Neural cell (in vitro differentiated cells): ENCODE measurements at regions not wholly inside any gene's neighbourhood (a gene's known extent, or its start where the extent isn't known, plus 50 kb on each side); places are given as distances from the start of the nearest gene placed in this dataset.

Experiments used
- H2AFZ ChIP-seq: fragments of 200-600, 300-800 bp; sonication (generic), shearing (Covaris generic); 2 replicates; pipeline ENCODE4 v1.6.0; 2014; ENCODE audit warnings: low read depth, mild to moderate bottlenecking, antibody characterized with exemption, low read length, moderate library complexity
- H3F3A ChIP-seq: fragments of 200-600 bp; shearing (Covaris generic); 2 replicates; pipeline ENCODE4 v1.6.1; 2016; ENCODE audit warnings: mild to moderate bottlenecking, moderate library complexity, mixed read lengths, antibody characterized with exemption, low read length; ENCODE audit not compliant: insufficient read depth, poor library complexity, severe bottlenecking
- H3K27ac ChIP-seq: fragments of 200-600, 300-800 bp; sonication (generic), shearing (Covaris generic); 2 replicates; pipeline ENCODE4 v1.5.1; 2014; ENCODE audit warnings: mild to moderate bottlenecking, low read length, moderate library complexity
- H3K27me3 ChIP-seq: fragments of 300-800, 200-600 bp; sonication (generic), shearing (Covaris generic); 2 replicates; pipeline ENCODE4 v1.6.0; 2014; ENCODE audit warnings: mild to moderate bottlenecking, low read depth, low read length, moderate library complexity; ENCODE audit not compliant: insufficient read depth
- H3K36me3 ChIP-seq: fragments of 300-800, 200-600 bp; sonication (generic), shearing (Covaris generic); 2 replicates; pipeline ENCODE4 v1.5.1; 2014; ENCODE audit warnings: mild to moderate bottlenecking, antibody characterized with exemption, low read length, moderate library complexity; ENCODE audit not compliant: insufficient read depth
- H3K4me2 ChIP-seq: fragments of 300-800, 200-600 bp; sonication (generic), shearing (Covaris generic); 2 replicates; pipeline ENCODE4 v1.6.0; 2014; ENCODE audit warnings: mild to moderate bottlenecking, low read length
- H3K4me3 ChIP-seq: fragments of 300-800, 200-600 bp; sonication (generic), shearing (Covaris generic); 2 replicates; pipeline ENCODE4 v1.5.1; 2014; ENCODE audit warnings: mild to moderate bottlenecking, low read length, moderate library complexity
- H3K79me2 ChIP-seq: fragments of 200-600 bp; shearing (Covaris generic); replicated peaks from 2 replicates; pipeline ENCODE4 v1.6.0; 2014; ENCODE audit warnings: mild to moderate bottlenecking, low read length, moderate library complexity; ENCODE audit not compliant: insufficient read depth
- H3K9ac ChIP-seq: fragments of 300-800, 200-600 bp; sonication (generic), shearing (Covaris generic); 2 replicates; pipeline ENCODE4 v1.6.1; 2016; ENCODE audit warnings: mild to moderate bottlenecking, low read length, mixed read lengths
- H3K9me2 ChIP-seq: fragments of 200-600 bp; shearing (Covaris generic); 2 replicates; pipeline ENCODE4 v1.6.1; 2016; ENCODE audit warnings: mild to moderate bottlenecking, low read length, mixed read lengths; ENCODE audit not compliant: insufficient read depth
- H3K9me3 ChIP-seq: fragments of 200-600, 300-800 bp; sonication (generic), shearing (Covaris generic); 2 replicates; pipeline ENCODE4 v1.6.1; 2016; ENCODE audit warnings: mild to moderate bottlenecking, mixed run types, low read length, moderate library complexity, mixed read lengths
- H4K20me1 ChIP-seq: fragments of 200-600 bp; shearing (Covaris generic); 2 replicates; pipeline ENCODE4 v1.6.1; 2016; ENCODE audit warnings: mild to moderate bottlenecking, mixed run types; ENCODE audit not compliant: insufficient read depth
- EP300 ChIP-seq: fragments of 450-650 bp; conservative IDR thresholded peaks from 2 replicates; pipeline ENCODE4 v1.6.1; 2014; ENCODE audit warnings: antibody characterized with exemption, mild to moderate bottlenecking, moderate library complexity; ENCODE audit not compliant: poor library complexity, severe bottlenecking
- EZH2 ChIP-seq: fragments of 200-600, 300-800 bp; shearing (Covaris generic), sonication (generic); IDR thresholded peaks from 2 replicates; pipeline ENCODE4 v1.6.1; 2014; ENCODE audit warnings: antibody characterized with exemption, low read length, borderline replicate concordance, mild to moderate bottlenecking; ENCODE audit not compliant: insufficient read depth, poor library complexity, severe bottlenecking
- MXI1 ChIP-seq: fragments of 450-650 bp; conservative IDR thresholded peaks from 2 replicates; pipeline ENCODE4 v1.6.1; 2014; ENCODE audit warnings: antibody characterized with exemption, mild to moderate bottlenecking; ENCODE audit not compliant: poor library complexity, severe bottlenecking
- POLR2AphosphoS5 ChIP-seq: IDR thresholded peaks from 2 replicates; pipeline ENCODE4 v1.6.1; 2012
- RAD21 ChIP-seq: fragments of 450-650 bp; conservative IDR thresholded peaks from 2 replicates; pipeline ENCODE4 v1.6.1; 2014; ENCODE audit warnings: antibody characterized with exemption, mild to moderate bottlenecking, moderate library complexity
- SMC3 ChIP-seq: fragments of 450-650 bp; conservative IDR thresholded peaks from 2 replicates; pipeline ENCODE4 v1.6.1; 2014; ENCODE audit warnings: antibody characterized with exemption, mild to moderate bottlenecking, moderate library complexity; ENCODE audit not compliant: poor library complexity
- TAF1 ChIP-seq: IDR thresholded peaks from 2 replicates; pipeline ENCODE4 v1.6.1; 2012; ENCODE audit warnings: low read depth
- TF ChIP-seq, protein P1 (sequence below): fragments of 450-650 bp; IDR thresholded peaks from 2 replicates; pipeline ENCODE4 v1.5.1; 2014; ENCODE audit warnings: antibody characterized with exemption, mild to moderate bottlenecking, moderate library complexity; ENCODE audit not compliant: poor library complexity, severe bottlenecking
- TF ChIP-seq, protein P2 (sequence below): IDR thresholded peaks from 2 replicates; pipeline ENCODE4 v1.6.1; 2012; ENCODE audit warnings: borderline replicate concordance

DNA sequence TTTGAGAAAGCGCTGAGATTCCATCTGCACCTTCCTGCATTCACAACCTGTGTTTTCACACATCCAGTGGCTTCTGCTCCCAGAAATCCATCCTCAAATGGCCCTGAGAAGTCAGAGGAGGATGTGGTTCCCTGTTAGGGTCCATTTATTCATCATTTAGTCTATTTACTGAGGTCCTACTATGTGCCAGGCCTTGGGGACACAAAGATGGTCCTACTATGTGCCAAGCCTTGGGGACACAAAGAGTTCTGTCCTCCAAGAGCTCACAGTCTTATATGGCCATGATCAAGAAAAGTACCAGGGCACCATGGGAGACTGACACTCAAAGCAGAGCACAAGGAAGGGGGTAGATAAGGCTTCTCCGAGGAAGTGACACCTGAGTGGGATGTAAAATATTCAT lies 147.1 kb upstream of the ATP1B1 start:
- no peaks in the 10 kb centered on the region for H4K20me1 ChIP-seq
- H3F3A ChIP-seq, result no peaks in the 10 kb centered on the region
- no peak overlapping the region for H2AFZ ChIP-seq
- H3K9me2 ChIP-seq, result no peaks in the 10 kb centered on the region
- no peaks in the 10 kb centered on the region for H3K36me3 ChIP-seq
- H3K9ac ChIP-seq, result no peak overlapping the region
- no peak overlapping the region for H3K4me2 ChIP-seq
- TF ChIP-seq SMC3, result no peak
- TF ChIP-seq MXI1, result no peak
- TF ChIP-seq EP300, result no peak
- TF ChIP-seq RAD21, result no peak
- TF ChIP-seq, protein P1, sequence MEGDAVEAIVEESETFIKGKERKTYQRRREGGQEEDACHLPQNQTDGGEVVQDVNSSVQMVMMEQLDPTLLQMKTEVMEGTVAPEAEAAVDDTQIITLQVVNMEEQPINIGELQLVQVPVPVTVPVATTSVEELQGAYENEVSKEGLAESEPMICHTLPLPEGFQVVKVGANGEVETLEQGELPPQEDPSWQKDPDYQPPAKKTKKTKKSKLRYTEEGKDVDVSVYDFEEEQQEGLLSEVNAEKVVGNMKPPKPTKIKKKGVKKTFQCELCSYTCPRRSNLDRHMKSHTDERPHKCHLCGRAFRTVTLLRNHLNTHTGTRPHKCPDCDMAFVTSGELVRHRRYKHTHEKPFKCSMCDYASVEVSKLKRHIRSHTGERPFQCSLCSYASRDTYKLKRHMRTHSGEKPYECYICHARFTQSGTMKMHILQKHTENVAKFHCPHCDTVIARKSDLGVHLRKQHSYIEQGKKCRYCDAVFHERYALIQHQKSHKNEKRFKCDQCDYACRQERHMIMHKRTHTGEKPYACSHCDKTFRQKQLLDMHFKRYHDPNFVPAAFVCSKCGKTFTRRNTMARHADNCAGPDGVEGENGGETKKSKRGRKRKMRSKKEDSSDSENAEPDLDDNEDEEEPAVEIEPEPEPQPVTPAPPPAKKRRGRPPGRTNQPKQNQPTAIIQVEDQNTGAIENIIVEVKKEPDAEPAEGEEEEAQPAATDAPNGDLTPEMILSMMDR, result no peak
- TF ChIP-seq TAF1, result no peak
- TF ChIP-seq, protein P2, sequence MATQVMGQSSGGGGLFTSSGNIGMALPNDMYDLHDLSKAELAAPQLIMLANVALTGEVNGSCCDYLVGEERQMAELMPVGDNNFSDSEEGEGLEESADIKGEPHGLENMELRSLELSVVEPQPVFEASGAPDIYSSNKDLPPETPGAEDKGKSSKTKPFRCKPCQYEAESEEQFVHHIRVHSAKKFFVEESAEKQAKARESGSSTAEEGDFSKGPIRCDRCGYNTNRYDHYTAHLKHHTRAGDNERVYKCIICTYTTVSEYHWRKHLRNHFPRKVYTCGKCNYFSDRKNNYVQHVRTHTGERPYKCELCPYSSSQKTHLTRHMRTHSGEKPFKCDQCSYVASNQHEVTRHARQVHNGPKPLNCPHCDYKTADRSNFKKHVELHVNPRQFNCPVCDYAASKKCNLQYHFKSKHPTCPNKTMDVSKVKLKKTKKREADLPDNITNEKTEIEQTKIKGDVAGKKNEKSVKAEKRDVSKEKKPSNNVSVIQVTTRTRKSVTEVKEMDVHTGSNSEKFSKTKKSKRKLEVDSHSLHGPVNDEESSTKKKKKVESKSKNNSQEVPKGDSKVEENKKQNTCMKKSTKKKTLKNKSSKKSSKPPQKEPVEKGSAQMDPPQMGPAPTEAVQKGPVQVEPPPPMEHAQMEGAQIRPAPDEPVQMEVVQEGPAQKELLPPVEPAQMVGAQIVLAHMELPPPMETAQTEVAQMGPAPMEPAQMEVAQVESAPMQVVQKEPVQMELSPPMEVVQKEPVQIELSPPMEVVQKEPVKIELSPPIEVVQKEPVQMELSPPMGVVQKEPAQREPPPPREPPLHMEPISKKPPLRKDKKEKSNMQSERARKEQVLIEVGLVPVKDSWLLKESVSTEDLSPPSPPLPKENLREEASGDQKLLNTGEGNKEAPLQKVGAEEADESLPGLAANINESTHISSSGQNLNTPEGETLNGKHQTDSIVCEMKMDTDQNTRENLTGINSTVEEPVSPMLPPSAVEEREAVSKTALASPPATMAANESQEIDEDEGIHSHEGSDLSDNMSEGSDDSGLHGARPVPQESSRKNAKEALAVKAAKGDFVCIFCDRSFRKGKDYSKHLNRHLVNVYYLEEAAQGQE, result no peak
- TF ChIP-seq EZH2, result no peak
- no peak for TF ChIP-seq POLR2AphosphoS5
- H3K4me3 ChIP-seq, result no peak overlapping the region
- no peaks in the 10 kb centered on the region for H3K27me3 ChIP-seq
- H3K9me3 ChIP-seq, result no peaks in the 10 kb centered on the region
- H3K79me2 ChIP-seq, result no peaks in the 10 kb centered on the region
- H3K27ac ChIP-seq, result no peak overlapping the region

DNA sequence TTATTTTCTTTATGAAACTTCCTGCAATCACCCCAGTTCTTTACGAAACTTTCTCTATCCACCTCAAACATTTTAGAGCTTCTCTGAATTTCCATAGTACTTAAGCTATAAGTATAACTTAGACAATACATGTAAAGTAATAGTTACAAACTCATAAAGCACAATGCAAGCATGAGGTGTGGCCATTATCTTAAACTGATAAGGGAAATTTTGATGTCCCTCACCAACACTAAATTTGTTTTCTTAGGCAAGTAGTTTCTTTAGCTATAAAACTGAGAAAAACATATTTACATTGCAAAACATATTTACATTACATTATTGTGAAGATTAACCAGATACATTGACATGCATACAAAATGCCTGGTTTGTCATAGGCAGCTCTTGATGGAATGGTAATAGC lies 146.4 kb upstream of the ATP1B1 start:
- Histone ChIP-seq H3K79me2 (no peaks in the 10 kb centered on the region), H3F3A (no peaks in the 10 kb centered on the region), H3K9ac (no peak overlapping the region), H3K27ac (no peak overlapping the region), H3K4me3 (no peak overlapping the region), H3K9me2 (no peaks in the 10 kb centered on the region), H4K20me1 (no peaks in the 10 kb centered on the region), H3K9me3 (no peaks in the 10 kb centered on the region), H3K27me3 (no peaks in the 10 kb centered on the region), H2AFZ (no peak overlapping the region), H3K36me3 (no peaks in the 10 kb centered on the region), H3K4me2 (no peak overlapping the region)
- TF ChIP-seq TAF1 (no peak), SMC3 (no peak), POLR2AphosphoS5 (no peak), MXI1 (no peak), EZH2 (no peak), RAD21 (no peak), EP300 (no peak)
- TF ChIP-seq, protein P1, result no peak
- TF ChIP-seq, protein P2, result no peak
